IMR-90 (cell line): ENCODE measurements at regions not wholly inside any gene's neighbourhood (a gene's known extent, or its start where the extent isn't known, plus 50 kb on each side); places are given as distances from the start of the nearest gene placed in this dataset.

Experiments used
- CEBPB ChIP-seq: IDR thresholded peaks from 2 replicates; pipeline ENCODE4 v1.6.1; 2012; ENCODE audit warnings: low read depth, low read length, improper control_type of control experiment
- CHD1 ChIP-seq: IDR thresholded peaks from 2 replicates; pipeline ENCODE4 v1.6.1; 2012; ENCODE audit warnings: low read depth, low read length, improper control_type of control experiment
- CTCF ChIP-seq: conservative IDR thresholded peaks from 2 replicates; pipeline ENCODE4 v1.5.1; 2012; ENCODE audit warnings: mild to moderate bottlenecking, low read depth, low read length, improper control_type of control experiment
- ELK1 ChIP-seq: fragments of 150-350 bp; IDR thresholded peaks from 2 replicates; pipeline ENCODE4 v1.6.1; 2016; ENCODE audit warnings: low read depth, mild to moderate bottlenecking, low read length, moderate library complexity, borderline replicate concordance
- FOS ChIP-seq: fragments of 150-350 bp; IDR thresholded peaks from 2 replicates; pipeline ENCODE4 v1.6.1; 2016; ENCODE audit warnings: low read depth, low read length
- MAFK ChIP-seq: IDR thresholded peaks from 2 replicates; pipeline ENCODE4 v1.6.1; 2012; ENCODE audit warnings: low read depth, low read length, improper control_type of control experiment
- MAZ ChIP-seq: IDR thresholded peaks from 2 replicates; pipeline ENCODE4 v1.6.1; 2012; ENCODE audit warnings: low read depth, mild to moderate bottlenecking, low read length, improper control_type of control experiment, moderate library complexity, borderline replicate concordance
- MXI1 ChIP-seq: IDR thresholded peaks from 2 replicates; pipeline ENCODE4 v1.6.1; 2012; ENCODE audit warnings: low read depth, mild to moderate bottlenecking, low read length, moderate library complexity, borderline replicate concordance
- POLR2A ChIP-seq: IDR thresholded peaks from 2 replicates; pipeline ENCODE4 v1.6.1; 2012; ENCODE audit warnings: mild to moderate bottlenecking, low read depth, low read length
- RAD21 ChIP-seq: IDR thresholded peaks from 2 replicates; pipeline ENCODE4 v1.6.1; 2012; ENCODE audit warnings: low read length, improper control_type of control experiment
- RCOR1 ChIP-seq: IDR thresholded peaks from 2 replicates; pipeline ENCODE4 v1.6.1; 2012; ENCODE audit warnings: mild to moderate bottlenecking, low read length, improper control_type of control experiment; ENCODE audit not compliant: insufficient replicate concordance
- SMC3 ChIP-seq: fragments of 150-350 bp; IDR thresholded peaks from 2 replicates; pipeline ENCODE4 v1.6.1; 2016; ENCODE audit warnings: low read depth, mild to moderate bottlenecking, antibody characterized with exemption, low read length, moderate library complexity
- TF ChIP-seq, protein P1 (sequence below): fragments of 150-350 bp; IDR thresholded peaks from 2 replicates; pipeline ENCODE4 v1.6.1; 2017; ENCODE audit warnings: mild to moderate bottlenecking, antibody characterized with exemption, low read length, low read depth

DNA sequence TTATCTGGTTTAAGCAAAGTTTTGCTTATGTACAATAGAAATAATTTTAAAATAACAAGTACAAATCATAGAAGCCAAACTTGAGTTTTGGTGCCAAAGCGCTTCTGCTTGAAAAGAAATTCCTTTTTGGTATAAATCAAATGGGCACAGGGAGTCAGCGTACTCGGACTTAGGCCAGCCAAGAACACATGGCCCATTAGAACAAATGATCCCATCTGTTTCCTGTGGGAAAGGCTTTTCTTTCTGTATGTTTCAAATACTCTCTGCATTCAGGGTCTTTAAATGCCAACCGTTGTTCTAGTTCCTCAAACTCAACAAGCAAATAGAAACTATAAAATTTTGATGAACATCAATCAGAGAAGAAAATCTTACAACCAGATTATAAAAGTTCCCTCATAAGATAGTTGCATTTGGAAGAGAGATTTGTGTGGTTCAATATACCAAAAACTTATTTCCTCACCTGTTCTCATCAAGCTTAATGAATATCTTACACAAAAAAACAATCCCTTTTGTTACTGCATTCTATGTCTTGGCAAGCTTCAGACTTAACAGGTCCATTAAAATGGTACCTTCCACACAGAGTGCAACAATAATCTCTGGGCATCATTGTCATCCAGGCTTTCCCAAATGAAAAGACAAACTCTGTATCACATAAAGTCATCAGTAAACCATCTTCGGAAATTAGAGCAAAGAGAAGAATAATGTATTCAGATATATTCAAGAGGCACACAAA lies 739.8 kb upstream of the API5 start:
- TF ChIP-seq CTCF (no peak), CHD1 (no peak), POLR2A (no peak), FOS (no peak), SMC3 (no peak), MAZ (no peak), CEBPB (no peak), MXI1 (no peak), MAFK (no peak), RCOR1 (no peak), ELK1 (no peak), RAD21 (no peak)
- TF ChIP-seq, protein P1, sequence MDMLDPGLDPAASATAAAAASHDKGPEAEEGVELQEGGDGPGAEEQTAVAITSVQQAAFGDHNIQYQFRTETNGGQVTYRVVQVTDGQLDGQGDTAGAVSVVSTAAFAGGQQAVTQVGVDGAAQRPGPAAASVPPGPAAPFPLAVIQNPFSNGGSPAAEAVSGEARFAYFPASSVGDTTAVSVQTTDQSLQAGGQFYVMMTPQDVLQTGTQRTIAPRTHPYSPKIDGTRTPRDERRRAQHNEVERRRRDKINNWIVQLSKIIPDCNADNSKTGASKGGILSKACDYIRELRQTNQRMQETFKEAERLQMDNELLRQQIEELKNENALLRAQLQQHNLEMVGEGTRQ: no peak
